ENCODE measurements at regions not wholly inside any gene's neighbourhood (a gene's known extent, or its start where the extent isn't known, plus 50 kb on each side); places are given as distances from the start of the nearest gene placed in this dataset.

DNA sequence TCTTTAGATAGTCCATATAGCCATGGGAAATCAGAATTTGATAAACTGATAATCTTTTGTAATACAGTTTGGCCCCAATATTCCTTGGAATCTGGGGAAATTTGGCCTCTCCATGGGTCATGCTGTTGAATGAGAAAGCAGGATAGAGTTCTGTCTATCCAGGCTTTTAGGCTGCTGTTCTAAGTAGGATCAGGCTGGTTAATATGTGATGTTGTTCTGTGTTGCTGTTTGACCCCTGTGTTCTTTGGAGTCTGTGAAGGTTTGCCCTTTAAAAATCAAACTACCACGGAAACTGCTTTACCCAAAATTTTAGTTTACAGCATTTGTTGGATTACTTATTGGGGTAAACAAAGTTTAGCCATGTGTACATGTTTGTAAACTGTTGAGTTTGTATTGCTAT, 114.5 kb downstream of the ZNF330 start:
- no peak overlapping the region for H2AFZ ChIP-seq
- no peak overlapping the region for H3K4me3 ChIP-seq
- ChIA-PET CTCF (no interaction called here), POLR2A (ENCODE audit: unreplicated experiment) (no interaction called here)
- H3K79me2 ChIP-seq (ENCODE audit: low read depth), result no peaks in the 10 kb centered on the region
- H3K4me2 ChIP-seq, result no peak overlapping the region
- no peaks in the 10 kb centered on the region for H3K9me3 ChIP-seq (ENCODE audit: insufficient read depth, low read depth)
- no peak overlapping the region for H3K27ac ChIP-seq
- H3K4me1 ChIP-seq (replicated peaks; ENCODE audit: insufficient read depth), result peaks cover 11% of the 10 kb centered on the region
- intact Hi-C loops (cut with micrococcal nuclease; ENCODE audit: unreplicated experiment), result no loop called here
- DNase-seq, result no peak
- H4K20me1 ChIP-seq (ENCODE audit: insufficient read depth), result no peaks in the 10 kb centered on the region
- BruUV-seq (replicated peaks), result no TSS peak
- H3K36me3 ChIP-seq (ENCODE audit: low read depth), result no peaks in the 10 kb centered on the region
- H3K27me3 ChIP-seq (ENCODE audit: insufficient read depth, low read depth), result no peaks in the 10 kb centered on the region
- H3K9me2 ChIP-seq (ENCODE audit: insufficient read depth), result no peaks in the 10 kb centered on the region; the same call in 1 of the 2 replicates
- TF ChIP-seq EZH2 (IDR thresholded peaks at IDR 0.05; ENCODE audit: low read depth), result no peak
- TF ChIP-seq, protein P1, sequence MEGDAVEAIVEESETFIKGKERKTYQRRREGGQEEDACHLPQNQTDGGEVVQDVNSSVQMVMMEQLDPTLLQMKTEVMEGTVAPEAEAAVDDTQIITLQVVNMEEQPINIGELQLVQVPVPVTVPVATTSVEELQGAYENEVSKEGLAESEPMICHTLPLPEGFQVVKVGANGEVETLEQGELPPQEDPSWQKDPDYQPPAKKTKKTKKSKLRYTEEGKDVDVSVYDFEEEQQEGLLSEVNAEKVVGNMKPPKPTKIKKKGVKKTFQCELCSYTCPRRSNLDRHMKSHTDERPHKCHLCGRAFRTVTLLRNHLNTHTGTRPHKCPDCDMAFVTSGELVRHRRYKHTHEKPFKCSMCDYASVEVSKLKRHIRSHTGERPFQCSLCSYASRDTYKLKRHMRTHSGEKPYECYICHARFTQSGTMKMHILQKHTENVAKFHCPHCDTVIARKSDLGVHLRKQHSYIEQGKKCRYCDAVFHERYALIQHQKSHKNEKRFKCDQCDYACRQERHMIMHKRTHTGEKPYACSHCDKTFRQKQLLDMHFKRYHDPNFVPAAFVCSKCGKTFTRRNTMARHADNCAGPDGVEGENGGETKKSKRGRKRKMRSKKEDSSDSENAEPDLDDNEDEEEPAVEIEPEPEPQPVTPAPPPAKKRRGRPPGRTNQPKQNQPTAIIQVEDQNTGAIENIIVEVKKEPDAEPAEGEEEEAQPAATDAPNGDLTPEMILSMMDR (conservative IDR thresholded peaks at IDR 0.05), result no peak
- H3F3A ChIP-seq (ENCODE audit: insufficient read depth, low read depth), result no peaks in the 10 kb centered on the region

DNA sequence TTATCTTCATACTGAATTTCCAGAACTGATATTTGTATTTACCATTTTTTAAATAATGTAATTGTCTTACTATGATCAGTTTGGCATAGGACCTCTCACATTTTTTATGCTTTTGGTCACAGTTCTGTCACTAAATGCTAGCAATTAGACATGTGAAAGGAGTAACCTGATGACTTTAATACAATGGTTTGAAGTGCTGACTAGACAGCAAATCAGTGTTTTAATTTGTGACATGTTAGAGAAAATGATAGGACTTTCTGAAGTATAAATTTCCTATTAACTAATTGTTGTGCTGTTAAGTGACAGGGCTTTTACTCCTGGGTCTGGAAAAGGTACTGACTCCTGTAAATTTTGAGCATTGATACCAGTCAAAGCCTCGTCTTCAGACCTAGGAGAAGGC, 117.5 kb downstream of the ZNF330 start:
- H3K9me2 ChIP-seq (ENCODE audit: insufficient read depth), result no peaks in the 10 kb centered on the region; the same call in 1 of the 2 replicates
- H3K9me3 ChIP-seq (ENCODE audit: insufficient read depth, low read depth), result no peaks in the 10 kb centered on the region
- intact Hi-C loops (cut with micrococcal nuclease; ENCODE audit: unreplicated experiment), result no loop called here
- no peak overlapping the region for H3K27ac ChIP-seq
- H3K79me2 ChIP-seq (ENCODE audit: low read depth), result no peaks in the 10 kb centered on the region
- TF ChIP-seq, protein P1 (conservative IDR thresholded peaks at IDR 0.05), result no peak
- TF ChIP-seq EZH2 (IDR thresholded peaks at IDR 0.05; ENCODE audit: low read depth), result no peak
- peaks cover 5% of the 10 kb centered on the region for H3K4me1 ChIP-seq (replicated peaks; ENCODE audit: insufficient read depth)
- CTCF ChIA-PET, result no interaction called here
- H3K36me3 ChIP-seq (ENCODE audit: low read depth), result no peaks in the 10 kb centered on the region
- POLR2A ChIA-PET (ENCODE audit: unreplicated experiment), result no interaction called here
- no peak overlapping the region for H2AFZ ChIP-seq
- no TSS peak for BruUV-seq (replicated peaks)
- H3K4me2 ChIP-seq, result no peak overlapping the region
- no peak overlapping the region for H3K4me3 ChIP-seq
- no peak for DNase-seq
- H3K27me3 ChIP-seq (ENCODE audit: insufficient read depth, low read depth), result no peaks in the 10 kb centered on the region
- H3F3A ChIP-seq (ENCODE audit: insufficient read depth, low read depth), result no peaks in the 10 kb centered on the region
- no peaks in the 10 kb centered on the region for H4K20me1 ChIP-seq (ENCODE audit: insufficient read depth)

DNA sequence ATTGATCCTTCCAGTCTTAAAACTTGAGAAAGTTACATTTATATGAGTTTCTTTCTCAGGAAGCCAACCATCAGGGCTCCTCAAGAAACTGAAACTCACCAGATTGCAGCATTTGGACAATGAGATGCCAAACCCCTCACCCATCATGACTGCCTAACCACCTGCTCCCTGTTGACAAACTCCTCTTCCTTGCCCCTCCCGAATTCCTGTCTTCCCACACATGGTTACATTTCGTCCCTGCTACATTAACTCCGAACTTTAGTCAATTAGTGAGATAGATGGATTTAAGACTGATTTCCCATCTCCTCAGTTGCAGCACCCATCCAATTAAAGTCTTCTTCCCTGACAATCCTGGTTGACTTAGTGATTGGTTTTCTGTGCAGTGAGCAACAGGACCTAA, 118.7 kb downstream of the ZNF330 start:
- no peak overlapping the region for H3K27ac ChIP-seq
- no peaks in the 10 kb centered on the region for H3K79me2 ChIP-seq (ENCODE audit: low read depth)
- BruUV-seq (replicated peaks), result no TSS peak

More for the DNA sequence above, 118.7 kb downstream of the ZNF330 start:
- no peaks in the 10 kb centered on the region for H3K9me3 ChIP-seq (ENCODE audit: insufficient read depth, low read depth)
- no peak overlapping the region for H3K4me2 ChIP-seq
- no peaks in the 10 kb centered on the region for H3K36me3 ChIP-seq (ENCODE audit: low read depth)
- intact Hi-C loops (cut with micrococcal nuclease; ENCODE audit: unreplicated experiment), result no loop called here
- H3K27me3 ChIP-seq (ENCODE audit: insufficient read depth, low read depth), result no peaks in the 10 kb centered on the region
- no peaks in the 10 kb centered on the region; the same call in 1 of the 2 replicates for H3K4me1 ChIP-seq (replicated peaks; ENCODE audit: insufficient read depth)
- DNase-seq, result no peak
- no peaks in the 10 kb centered on the region; the same call in 1 of the 2 replicates for H3K9me2 ChIP-seq (ENCODE audit: insufficient read depth)
- TF ChIP-seq EZH2 (IDR thresholded peaks at IDR 0.05; ENCODE audit: low read depth), result no peak
- TF ChIP-seq, protein P1 (conservative IDR thresholded peaks at IDR 0.05), result no peak
- POLR2A ChIA-PET (ENCODE audit: unreplicated experiment), result no interaction called here
- no peak overlapping the region for H2AFZ ChIP-seq
- H4K20me1 ChIP-seq (ENCODE audit: insufficient read depth), result no peaks in the 10 kb centered on the region
- no peaks in the 10 kb centered on the region for H3F3A ChIP-seq (ENCODE audit: insufficient read depth, low read depth)
- no peak overlapping the region for H3K4me3 ChIP-seq
- CTCF ChIA-PET, result no interaction called here
